ENCODE measurements at regions not wholly inside any gene's neighbourhood (a gene's known extent, or its start where the extent isn't known, plus 50 kb on each side); places are given as distances from the start of the nearest gene placed in this dataset.

GRCh38 chr3:153305189-153305588 is 143.2 kb downstream of the RAP2B start:
- no peaks in the 10 kb centered on the region for H3K79me2 ChIP-seq
- H3K9ac ChIP-seq, result no peak overlapping the region
- peak overlapping the region; percentile 16 for H2AFZ ChIP-seq
- no peaks in the 10 kb centered on the region for H3K27me3 ChIP-seq (ENCODE audit: control insufficient read depth, insufficient read depth, low read length)
- peaks cover 13% of the 10 kb centered on the region for H3K4me1 ChIP-seq
- H3K9me3 ChIP-seq (ENCODE audit: control insufficient read depth, low read length), result no peaks in the 10 kb centered on the region
- no peaks in the 10 kb centered on the region for H3K36me3 ChIP-seq (ENCODE audit: control insufficient read depth, insufficient read depth, low read length)
- peak overlapping the region; percentile 10 for H3K4me2 ChIP-seq (ENCODE audit: low read length)
- TF ChIP-seq CTCF (IDR thresholded peaks at IDR 0.05), result no peak
- H3K27ac ChIP-seq, result peak overlapping the region; percentile 37
- H3K4me3 ChIP-seq (ENCODE audit: low read depth, low read length), result peak overlapping the region; percentile 22

GRCh38 chr3:153311541-153311940 is 149.5 kb downstream of the RAP2B start:
- no peak for TF ChIP-seq CTCF (IDR thresholded peaks at IDR 0.05)

GRCh38 chr3:153313302-153313965 is 151.4 kb downstream of the RAP2B start:
- Histone ChIP-seq H3K4me2 (ENCODE audit: low read length) (no peak overlapping the region), H3K36me3 (ENCODE audit: control insufficient read depth, insufficient read depth, low read length) (no peaks in the 10 kb centered on the region), H3K4me3 (ENCODE audit: low read depth, low read length) (no peak overlapping the region), H3K27me3 (ENCODE audit: control insufficient read depth, insufficient read depth, low read length) (no peaks in the 10 kb centered on the region), H3K79me2 (no peaks in the 10 kb centered on the region), H3K27ac (no peak overlapping the region), H2AFZ (peak overlapping the region; percentile 0), H3K4me1 (peaks cover 7% of the 10 kb centered on the region), H3K9me3 (ENCODE audit: control insufficient read depth, low read length) (no peaks in the 10 kb centered on the region), H3K9ac (no peak overlapping the region)
- no peak for TF ChIP-seq CTCF (IDR thresholded peaks at IDR 0.05)

More at GRCh38 chr3:153311541-153311940, 149.5 kb downstream of the RAP2B start:
- Histone ChIP-seq H3K79me2 (no peaks in the 10 kb centered on the region), H3K4me2 (ENCODE audit: low read length) (no peak overlapping the region), H3K9ac (no peak overlapping the region), H3K27ac (no peak overlapping the region), H3K4me3 (ENCODE audit: low read depth, low read length) (no peak overlapping the region), H3K36me3 (ENCODE audit: control insufficient read depth, insufficient read depth, low read length) (no peaks in the 10 kb centered on the region), H2AFZ (no peak overlapping the region), H3K4me1 (peaks cover 7% of the 10 kb centered on the region), H3K27me3 (ENCODE audit: control insufficient read depth, insufficient read depth, low read length) (no peaks in the 10 kb centered on the region), H3K9me3 (ENCODE audit: control insufficient read depth, low read length) (no peaks in the 10 kb centered on the region)

- H3K9me3 ChIP-seq (ENCODE audit: control insufficient read depth, low read length), result no peaks in the 10 kb centered on the region
- peaks cover 7% of the 10 kb centered on the region for H3K4me1 ChIP-seq
- no peaks in the 10 kb centered on the region for H3K27me3 ChIP-seq (ENCODE audit: control insufficient read depth, insufficient read depth, low read length)
- H3K79me2 ChIP-seq, result no peaks in the 10 kb centered on the region
- H2AFZ ChIP-seq, result peak overlapping the region; percentile 0
- TF ChIP-seq CTCF (IDR thresholded peaks at IDR 0.05), result no peak
- H3K36me3 ChIP-seq (ENCODE audit: control insufficient read depth, insufficient read depth, low read length), result no peaks in the 10 kb centered on the region
- H3K9ac ChIP-seq, result no peak overlapping the region
- no peak overlapping the region for H3K4me2 ChIP-seq (ENCODE audit: low read length)
- H3K27ac ChIP-seq, result no peak overlapping the region
- no peak overlapping the region for H3K4me3 ChIP-seq (ENCODE audit: low read depth, low read length)
These were observed 152.0 kb downstream of the RAP2B start for GRCh38 chr3:153314038-153314437.

GRCh38 chr3:153315781-153316180 is 153.8 kb downstream of the RAP2B start:
- no peaks in the 10 kb centered on the region for H3K9me3 ChIP-seq (ENCODE audit: control insufficient read depth, low read length)
- no peaks in the 10 kb centered on the region for H3K36me3 ChIP-seq (ENCODE audit: control insufficient read depth, insufficient read depth, low read length)
- H3K27ac ChIP-seq, result no peak overlapping the region
- no peaks in the 10 kb centered on the region for H3K27me3 ChIP-seq (ENCODE audit: control insufficient read depth, insufficient read depth, low read length)
- H3K79me2 ChIP-seq, result no peaks in the 10 kb centered on the region
- H3K9ac ChIP-seq, result no peak overlapping the region
- H2AFZ ChIP-seq, result no peak overlapping the region
- no peak overlapping the region for H3K4me2 ChIP-seq (ENCODE audit: low read length)
- no peak for TF ChIP-seq CTCF (IDR thresholded peaks at IDR 0.05)
- H3K4me3 ChIP-seq (ENCODE audit: low read depth, low read length), result no peak overlapping the region
- H3K4me1 ChIP-seq, result peaks cover 2% of the 10 kb centered on the region

Data from parathyroid adenoma (tissue), 2 donors.